ENCODE measurements at regions not wholly inside any gene's neighbourhood (a gene's known extent, or its start where the extent isn't known, plus 50 kb on each side); places are given as distances from the start of the nearest gene placed in this dataset.

- H3K4me3 ChIP-seq (ENCODE audit: low read depth, low read length) = no peak overlapping the region
- TF ChIP-seq, protein P1, sequence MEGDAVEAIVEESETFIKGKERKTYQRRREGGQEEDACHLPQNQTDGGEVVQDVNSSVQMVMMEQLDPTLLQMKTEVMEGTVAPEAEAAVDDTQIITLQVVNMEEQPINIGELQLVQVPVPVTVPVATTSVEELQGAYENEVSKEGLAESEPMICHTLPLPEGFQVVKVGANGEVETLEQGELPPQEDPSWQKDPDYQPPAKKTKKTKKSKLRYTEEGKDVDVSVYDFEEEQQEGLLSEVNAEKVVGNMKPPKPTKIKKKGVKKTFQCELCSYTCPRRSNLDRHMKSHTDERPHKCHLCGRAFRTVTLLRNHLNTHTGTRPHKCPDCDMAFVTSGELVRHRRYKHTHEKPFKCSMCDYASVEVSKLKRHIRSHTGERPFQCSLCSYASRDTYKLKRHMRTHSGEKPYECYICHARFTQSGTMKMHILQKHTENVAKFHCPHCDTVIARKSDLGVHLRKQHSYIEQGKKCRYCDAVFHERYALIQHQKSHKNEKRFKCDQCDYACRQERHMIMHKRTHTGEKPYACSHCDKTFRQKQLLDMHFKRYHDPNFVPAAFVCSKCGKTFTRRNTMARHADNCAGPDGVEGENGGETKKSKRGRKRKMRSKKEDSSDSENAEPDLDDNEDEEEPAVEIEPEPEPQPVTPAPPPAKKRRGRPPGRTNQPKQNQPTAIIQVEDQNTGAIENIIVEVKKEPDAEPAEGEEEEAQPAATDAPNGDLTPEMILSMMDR (IDR thresholded peaks at IDR 0.05; ENCODE audit: control insufficient read depth, extremely low read depth, insufficient read depth) = no peak
- peak; percentile 88 for DNase-seq (ENCODE audit: low read depth)
Measured at GRCh38 chr17:71176928-71177443, 943.8 kb upstream of the SOX9 start.

DNA sequence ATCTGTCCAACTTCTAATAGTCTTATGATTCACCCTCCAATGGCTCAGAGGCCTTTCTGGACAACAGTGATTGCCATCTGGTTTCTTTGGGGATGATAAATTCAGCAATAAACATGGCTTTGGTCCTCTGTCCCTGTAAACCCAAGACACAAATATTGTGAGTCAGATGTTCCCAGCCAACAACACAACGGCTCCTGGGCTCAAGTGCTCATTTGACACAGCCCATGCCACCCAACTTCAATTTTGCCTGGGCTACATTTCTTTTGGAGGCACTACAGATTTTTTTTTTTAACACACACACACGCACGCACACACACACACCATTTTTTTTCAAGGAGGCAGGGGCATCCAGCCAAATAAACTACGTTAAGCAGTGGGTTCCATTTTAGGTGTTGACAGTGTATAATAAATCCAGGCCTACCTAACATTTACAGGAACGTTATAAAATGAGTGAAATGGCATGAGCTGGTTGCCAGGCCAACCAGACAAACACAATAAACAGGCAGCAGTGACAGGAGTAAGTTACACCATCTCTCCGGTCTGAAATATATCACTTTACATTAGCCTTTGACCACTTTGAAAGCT is 939.9 kb upstream of the SOX9 start:
- TF ChIP-seq, protein P1 (IDR thresholded peaks at IDR 0.05; ENCODE audit: control insufficient read depth, extremely low read depth, insufficient read depth) = no peak
- DNase-seq (ENCODE audit: low read depth) = no peak
- H3K4me3 ChIP-seq (ENCODE audit: low read depth, low read length) = no peak overlapping the region

GRCh38 chr17:71183066-71183660 is 937.7 kb upstream of the SOX9 start:
- no peak overlapping the region for H3K4me3 ChIP-seq (ENCODE audit: low read depth, low read length)
- TF ChIP-seq, protein P1 (IDR thresholded peaks at IDR 0.05; ENCODE audit: control insufficient read depth, extremely low read depth, insufficient read depth) = no peak
- DNase-seq (ENCODE audit: low read depth) = no peak

GRCh38 chr17:71184716-71185115 is 936.1 kb upstream of the SOX9 start:
- no peak overlapping the region for H3K4me3 ChIP-seq (ENCODE audit: low read depth, low read length)
- DNase-seq (ENCODE audit: low read depth) = no peak
- TF ChIP-seq, protein P1 (IDR thresholded peaks at IDR 0.05; ENCODE audit: control insufficient read depth, extremely low read depth, insufficient read depth) = no peak

GRCh38 chr17:71187145-71187878 is 933.5 kb upstream of the SOX9 start:
- DNase-seq (ENCODE audit: low read depth) = no peak
- no peak overlapping the region for H3K4me3 ChIP-seq (ENCODE audit: low read depth, low read length)
- TF ChIP-seq, protein P1 (IDR thresholded peaks at IDR 0.05; ENCODE audit: control insufficient read depth, extremely low read depth, insufficient read depth) = no peak

GRCh38 chr17:71188811-71189492 is 931.9 kb upstream of the SOX9 start:
- TF ChIP-seq, protein P1 (IDR thresholded peaks at IDR 0.05; ENCODE audit: control insufficient read depth, extremely low read depth, insufficient read depth) = no peak
- no peak for DNase-seq (ENCODE audit: low read depth)
- H3K4me3 ChIP-seq (ENCODE audit: low read depth, low read length) = no peak overlapping the region

Measured in LNCaP clone FGC (cell line).